GM19467 (cell line): ENCODE measurements at regions not wholly inside any gene's neighbourhood (a gene's known extent, or its start where the extent isn't known, plus 50 kb on each side); places are given as distances from the start of the nearest gene placed in this dataset.
A peak's percentile ranks its signal among the peaks of the same experiment; 100 is the strongest.
"Not testable (repeated sequence)": the region's sequence is repeated elsewhere in the genome, so short reads cannot be mapped to it uniquely, and the experiment has no call there.

ENCODE experiments used
- ATAC-seq: cut with Tn5 transposase; IDR thresholded peaks from one replicate; pipeline ENCODE4 v1.9.1; 2021; ENCODE audit warnings: mild to moderate bottlenecking, moderate library complexity; ENCODE audit not compliant: unreplicated experiment

DNA sequence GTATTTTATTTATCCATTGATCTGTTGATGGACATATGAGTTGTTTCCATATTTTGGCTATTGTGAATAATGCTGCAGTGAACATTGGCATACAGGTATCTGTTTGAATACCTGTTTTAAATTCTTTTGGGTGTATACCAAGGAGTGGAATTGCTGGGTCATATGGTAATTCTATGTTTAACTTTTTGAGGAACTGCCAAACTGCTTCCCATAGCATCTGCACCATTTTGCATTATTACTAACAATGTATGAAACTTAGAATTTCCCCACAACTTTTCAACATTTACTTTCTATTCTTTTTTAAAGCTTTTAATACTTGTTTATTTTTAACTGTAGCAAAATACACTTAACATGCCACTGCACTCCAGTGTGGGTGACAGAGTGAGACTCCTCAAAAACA, 57.0 kb upstream of the MSN start:
- ATAC-seq, result no peak

DNA sequence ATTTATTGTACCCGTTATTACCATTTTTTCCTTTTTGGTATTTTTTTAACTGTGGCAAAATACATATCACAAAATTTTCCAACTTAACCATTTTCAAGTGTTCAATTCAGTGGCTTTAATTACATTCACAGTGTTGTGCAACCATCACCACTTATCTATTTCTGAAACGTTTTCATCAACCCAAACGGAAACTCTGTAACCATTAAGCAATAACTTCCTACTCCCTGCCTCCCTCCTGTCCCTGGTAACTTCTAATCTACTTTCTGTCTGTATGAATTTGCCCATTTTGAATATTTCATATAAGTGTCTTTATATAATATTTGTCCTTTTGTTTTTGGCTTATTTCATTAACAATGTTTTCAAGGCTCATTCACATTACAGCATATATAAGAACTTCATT, 57.4 kb upstream of the MSN start:
- ATAC-seq, result no peak

DNA sequence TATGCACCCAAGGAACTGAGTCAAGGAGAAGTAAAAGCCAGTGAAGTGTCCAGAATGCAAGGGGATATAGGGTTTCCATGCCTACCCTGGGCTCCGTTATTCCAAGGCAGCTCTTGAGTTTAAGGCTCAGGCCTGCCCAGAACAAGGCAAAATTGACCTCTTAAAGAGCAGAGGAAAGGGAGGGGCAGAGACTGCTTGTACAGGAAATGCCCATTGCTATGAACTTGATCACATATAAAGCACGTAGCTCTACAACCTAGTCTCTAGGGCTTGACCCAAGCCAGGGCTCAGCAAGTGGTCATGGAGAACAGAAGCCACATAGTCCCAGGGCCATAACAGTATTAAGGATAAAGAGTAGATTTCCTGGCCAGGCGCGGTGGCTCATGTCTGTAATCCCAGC, 58.2 kb upstream of the MSN start:
- ATAC-seq, result no peak

DNA sequence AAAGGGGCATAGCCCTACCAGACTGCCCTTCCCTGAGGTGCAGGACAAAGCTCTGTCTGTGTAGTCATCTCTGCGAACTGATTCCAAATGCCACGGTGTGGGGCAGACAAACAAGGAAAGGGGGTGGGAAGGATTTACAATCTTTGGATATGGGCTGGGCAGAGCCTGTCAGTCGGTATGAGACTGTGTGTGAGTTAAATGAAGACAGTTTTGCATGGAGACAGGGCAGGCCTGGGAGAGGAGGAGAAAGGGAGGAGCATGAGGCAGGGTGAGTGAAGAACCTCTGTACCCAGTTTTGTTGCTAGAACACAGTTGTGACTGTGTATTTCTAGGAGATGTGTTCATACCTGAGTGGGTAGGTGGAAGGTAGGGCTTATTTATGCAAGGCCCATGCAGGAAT, 59.4 kb upstream of the MSN start:
- ATAC-seq, result no peak

DNA sequence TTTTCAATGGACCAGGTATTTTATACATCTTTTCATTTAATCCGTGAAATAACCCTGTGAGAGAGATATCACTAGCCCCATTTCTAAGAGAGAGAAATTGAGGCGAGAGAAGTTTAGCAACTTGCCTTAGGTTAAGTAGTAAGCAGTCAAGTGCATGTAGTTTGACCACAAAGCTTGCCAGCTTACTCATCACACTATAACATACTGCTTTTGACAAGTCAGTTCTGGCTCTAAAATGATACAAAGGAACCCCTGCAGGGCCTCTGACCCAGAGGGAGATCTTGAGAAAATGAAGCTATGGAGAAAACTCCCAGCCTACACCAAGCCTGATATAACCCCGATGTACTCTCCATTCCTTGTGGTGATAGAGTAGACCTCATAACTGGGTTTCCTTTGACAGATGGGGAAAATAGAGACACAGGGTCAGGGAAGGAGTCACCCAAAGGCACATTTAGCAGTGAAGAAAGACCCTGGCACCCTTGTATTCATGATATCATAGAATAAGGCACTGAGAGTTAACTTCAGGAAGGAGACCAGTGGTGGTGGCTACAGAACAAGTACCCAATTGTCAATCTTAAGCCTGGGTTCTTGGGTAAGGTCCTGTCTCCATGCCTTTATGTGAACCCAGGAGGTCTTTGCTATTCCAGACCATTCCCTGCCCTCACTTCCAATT, 60.2 kb upstream of the MSN start:
- no peak for ATAC-seq

DNA sequence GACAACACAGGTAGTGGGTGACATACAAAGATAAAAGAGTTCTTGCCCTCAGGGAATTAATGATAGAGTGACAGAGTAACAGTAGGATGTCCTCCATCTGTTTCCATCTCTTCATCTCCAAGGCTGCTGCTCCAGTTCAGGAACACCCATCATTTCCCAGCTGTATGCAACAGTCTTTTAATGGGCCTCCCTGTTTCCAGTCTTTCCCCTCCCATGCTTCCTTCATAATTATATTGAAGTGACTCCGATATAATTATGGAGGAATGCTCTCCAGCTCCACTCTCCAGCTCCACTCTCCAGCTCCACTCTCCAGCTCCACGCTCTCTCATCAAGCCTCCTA, 65.3 kb upstream of the MSN start:
- ATAC-seq, result no peak

DNA sequence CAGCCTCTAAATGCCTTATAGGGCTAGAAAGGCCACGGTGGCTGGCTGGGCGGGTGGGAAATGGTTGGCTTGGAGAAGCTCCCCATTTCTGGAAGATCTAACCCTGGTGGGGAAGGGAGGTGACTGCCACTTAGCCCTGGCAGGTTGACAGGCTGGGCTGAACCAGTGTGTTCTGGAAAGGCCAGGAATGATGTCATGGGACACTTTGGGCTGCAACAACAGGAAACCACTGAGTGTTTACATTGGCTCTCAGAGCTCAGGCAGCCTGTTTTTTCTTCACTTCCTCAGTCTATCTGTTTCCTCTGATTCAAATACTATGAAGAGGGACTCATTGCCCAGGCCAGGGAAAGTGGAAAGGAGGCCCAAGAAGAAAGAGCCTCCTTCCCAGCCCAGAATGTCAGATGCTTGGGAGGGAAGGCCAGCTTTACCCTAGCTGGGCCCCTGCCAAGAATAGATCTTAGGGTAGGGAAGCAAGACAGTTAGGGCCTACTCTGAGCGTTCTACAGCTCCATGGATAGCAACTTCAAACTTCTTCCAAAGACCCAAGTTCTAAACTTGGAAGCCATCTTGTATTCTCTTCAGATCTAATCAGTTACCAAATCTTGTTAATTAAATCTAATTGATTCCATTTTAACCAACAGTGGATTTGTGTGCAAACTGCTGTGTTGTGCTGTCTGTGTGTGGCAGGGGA, 65.8 kb upstream of the MSN start:
- ATAC-seq, result peak; percentile 46

DNA sequence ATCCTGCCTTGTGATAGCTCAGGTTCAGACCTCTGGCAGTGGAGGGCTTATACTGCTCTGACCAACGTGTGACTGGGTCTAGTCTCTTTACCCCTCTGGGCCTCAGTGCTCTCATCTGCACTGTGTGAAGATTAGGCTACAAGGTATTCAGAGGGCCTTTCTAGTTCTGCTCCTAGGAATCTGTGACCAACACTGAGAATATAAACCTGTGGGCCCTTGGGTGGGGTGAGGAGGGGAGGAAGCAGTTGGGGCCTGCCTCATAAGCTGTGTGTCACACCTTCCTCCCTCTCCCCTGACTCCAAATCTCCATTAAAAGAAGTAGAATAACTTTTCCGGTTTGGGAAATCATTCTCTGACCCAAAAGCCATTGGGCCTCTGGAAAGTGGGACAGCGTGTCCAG, 66.3 kb upstream of the MSN start:
- no peak for ATAC-seq

DNA sequence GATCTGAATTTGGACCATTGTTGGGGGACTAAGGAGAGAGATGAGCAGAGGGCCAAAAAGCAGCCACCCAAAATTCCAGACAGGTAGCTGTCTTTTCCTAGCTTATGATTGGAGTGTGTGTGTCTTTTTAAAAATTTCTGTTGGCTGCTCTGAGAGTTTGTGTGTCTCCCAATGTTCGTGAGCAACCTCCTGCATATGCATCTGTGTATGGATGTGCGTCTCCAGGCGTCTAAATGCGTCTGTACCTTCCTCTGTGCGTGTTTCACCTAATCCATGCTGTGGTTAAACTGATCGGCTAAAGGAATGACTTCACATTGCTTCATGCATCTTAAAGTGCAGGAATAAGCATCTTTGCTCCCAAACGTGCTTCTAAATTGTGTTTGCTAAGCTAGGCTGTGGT, 65.5 kb upstream of the LAS1L start:
- no peak for ATAC-seq

DNA sequence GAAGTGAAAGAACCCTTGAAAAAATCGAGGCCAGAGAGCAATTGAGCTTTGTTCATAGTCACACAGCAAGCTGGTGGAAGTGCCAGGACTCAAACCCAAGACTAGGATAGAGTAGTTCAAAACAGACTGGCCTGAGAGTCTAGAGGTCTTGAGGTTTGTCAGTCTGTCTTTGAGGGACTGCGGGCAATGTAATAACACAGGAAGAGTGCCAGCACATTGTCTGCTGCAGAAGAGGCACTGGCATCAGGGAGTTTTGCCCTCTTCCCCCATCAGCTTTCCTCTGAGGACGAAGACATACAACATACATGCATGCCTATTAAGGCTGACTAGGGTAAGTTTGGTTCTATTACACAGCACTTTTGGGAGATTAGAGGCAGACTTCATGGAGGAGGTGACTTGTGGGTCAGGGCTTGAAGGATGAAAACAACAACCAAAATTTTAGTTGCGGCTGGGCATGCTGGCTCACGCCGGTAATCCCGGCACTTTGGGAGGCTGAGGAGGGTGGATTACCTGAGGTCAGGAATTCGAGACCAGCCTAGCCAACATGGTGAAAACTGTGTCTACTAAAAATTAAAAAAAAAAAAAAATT, 64.1 kb upstream of the LAS1L start:
- ATAC-seq, result no peak

DNA sequence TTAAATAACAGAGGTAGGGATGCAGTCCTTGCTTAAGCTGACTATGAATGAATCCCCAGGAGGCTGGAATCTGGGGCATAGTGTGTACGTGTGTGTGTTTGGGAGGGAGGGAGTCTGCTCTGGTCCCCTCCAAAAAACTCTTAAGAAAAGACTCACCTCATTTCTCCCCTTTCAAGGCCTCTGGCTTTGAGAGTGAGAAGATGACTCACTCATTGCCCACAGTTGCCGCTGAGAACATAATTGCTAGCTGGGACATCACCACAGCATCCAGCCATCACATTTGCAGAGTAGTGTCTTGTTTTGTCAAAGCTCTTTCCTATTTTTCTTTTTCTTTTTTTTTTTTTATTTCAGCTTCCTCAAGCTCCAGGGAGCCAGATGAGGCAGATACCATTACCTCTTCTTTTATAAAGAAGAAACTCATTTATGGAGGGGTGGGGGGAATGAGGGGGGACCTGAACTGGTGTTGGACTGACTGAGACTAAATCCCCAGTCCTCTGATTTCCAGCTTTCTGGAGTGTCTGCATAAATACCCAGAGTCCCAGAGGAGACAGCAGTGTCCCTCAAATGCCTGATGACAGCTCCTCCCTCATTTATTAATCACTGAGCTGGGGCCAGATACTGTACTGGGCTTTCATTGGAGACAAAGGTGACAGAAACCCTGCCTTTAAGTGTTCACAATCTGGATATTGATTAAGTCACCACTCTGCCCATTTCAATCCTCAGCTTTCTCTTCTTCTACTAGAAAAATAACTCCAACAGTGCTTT, 61.9 kb upstream of the LAS1L start:
- ATAC-seq, result peak; percentile 44

DNA sequence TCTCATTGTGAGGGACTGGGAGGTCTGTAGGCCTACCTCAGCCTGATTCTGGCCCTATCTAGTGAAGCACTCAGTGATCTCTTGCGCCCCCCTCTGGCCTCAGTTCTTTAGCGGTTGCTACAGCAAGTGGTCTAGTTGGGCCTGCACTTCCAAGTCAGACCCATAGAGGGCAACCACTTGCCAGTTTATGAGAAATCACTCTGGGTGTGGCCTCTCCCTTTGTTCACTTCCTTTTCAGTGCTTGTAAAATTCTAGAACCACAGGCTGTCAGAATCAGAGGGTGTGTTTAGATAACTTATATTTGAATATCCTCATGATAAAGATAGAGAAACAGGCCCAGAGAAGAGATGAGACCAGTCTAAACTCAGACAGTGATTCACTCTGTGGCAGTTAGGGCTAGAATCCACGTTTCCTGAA, 60.9 kb upstream of the LAS1L start:
- peak; percentile 82 for ATAC-seq

DNA sequence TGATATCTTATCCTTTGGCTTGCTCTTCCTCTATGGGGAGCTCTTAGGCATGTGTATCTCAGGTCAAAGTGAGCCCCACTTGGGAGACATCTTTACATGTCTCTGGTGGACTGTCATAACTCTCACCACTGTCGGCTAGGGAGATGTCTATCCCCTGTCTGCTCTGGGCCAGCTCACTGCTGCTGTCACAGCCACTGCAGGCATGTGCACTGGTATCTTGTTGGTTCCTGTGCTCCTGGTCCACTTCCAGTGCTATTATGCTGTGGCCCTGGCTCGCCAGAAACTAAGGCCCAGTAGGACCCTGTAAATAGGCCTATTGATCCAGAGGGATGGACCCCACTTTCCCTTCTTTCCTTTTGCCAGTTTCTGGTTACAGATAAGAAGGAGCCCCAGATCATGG, 56.6 kb upstream of the LAS1L start:
- no peak for ATAC-seq

DNA sequence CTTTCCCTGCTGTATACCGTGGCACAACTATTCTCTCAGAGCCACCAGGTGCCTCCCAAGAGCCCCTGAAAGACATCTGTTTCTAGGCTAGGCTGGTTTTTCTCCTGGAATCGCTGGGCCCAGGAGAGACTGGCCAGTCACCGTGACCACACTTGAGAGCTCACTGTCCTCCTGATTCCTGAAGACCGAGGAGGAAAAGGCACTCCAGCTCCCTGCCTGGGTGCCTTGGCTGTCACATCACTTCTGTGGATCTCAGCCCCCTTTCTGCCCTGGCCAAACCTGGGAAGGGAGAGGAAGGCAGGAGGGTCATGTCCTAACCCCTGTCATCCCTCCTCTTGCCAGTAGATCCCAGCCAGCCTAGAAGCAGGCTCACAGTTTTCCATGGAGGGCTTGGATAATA, 54.7 kb upstream of the LAS1L start:
- no peak for ATAC-seq

DNA sequence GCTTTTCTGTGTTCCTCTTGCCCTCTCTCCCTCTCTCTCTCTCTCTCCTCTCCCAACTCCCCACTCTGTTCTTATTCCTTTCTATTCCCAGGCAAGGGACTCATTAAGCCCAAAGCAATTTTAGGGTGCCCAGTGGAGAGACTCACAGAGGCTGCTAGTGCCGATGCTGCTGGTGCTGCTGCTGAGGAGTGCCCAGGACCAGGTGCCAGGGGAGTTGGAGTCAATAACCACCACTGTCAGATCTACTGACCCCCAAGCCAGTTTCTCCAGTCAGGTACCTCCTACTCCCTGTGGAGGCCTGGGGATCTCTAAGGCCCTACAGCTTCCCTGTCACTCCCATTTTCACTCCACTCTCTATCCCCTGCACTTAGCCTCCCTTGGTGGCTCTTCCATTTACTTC, 54.2 kb upstream of the LAS1L start:
- ATAC-seq, result no peak

DNA sequence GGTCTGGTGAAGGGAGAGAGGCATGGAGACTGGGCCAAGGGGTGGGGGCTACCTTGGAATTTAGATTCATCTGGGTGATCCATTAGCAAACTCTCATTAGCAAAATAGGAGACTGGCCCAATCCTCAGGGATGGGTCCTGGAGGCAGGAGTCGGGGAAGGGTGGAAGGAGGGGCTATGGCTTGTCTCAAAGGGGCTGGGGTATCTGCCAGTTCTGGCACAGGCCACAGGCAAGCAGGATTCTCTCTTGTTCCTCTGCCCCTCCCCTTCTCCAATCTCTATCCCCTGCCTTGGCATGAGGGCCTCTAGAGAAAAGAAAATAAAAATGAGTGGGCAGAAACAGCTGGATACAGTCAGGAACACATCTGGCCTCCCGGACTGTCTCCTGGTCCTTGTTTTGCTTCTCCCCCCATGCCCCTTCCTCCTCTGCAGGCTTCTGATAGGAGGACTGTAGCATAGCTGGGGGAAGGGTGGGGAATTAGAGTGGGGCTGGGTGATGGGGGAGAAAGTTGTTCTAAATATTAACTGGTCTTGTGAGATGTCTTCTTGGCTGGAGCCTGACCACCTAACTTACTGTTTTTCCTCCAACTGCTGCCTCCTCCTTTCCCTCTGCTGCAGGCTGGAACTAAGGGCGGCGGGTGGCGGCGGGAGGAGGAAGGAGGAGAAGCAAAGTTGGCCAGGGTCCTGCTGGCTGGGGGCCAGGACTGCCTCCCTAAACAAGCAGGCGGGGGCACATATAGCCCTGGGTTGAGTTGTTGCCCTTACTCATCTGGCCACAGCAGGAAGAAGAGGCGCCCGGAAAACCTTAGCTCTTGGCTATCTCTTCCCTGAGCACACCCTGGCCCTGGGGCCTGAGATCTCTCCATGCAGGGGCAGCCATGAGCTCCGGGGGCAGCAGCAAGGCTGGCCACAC, 53.3 kb upstream of the LAS1L start:
- ATAC-seq, result no peak

DNA sequence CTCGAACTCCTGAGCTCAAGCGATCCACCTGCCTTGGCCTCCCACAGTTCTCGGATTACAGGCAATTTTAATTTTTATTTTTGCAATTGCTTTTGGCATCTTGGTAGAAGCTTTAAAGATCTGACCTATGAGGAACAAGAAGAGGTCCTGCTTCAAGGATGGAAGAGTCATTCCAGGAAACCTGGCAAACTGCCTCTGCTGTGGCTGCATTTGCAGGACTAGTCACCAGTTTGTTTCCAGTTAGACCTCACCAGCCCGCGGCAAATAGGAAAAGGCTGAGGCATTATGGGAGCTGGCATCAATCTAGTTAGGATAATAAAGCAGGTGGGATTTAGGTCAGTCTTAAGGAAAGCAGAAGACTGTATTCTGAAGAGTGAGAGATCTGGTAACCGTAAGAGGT, 51.9 kb upstream of the LAS1L start:
- ATAC-seq, result no peak

DNA sequence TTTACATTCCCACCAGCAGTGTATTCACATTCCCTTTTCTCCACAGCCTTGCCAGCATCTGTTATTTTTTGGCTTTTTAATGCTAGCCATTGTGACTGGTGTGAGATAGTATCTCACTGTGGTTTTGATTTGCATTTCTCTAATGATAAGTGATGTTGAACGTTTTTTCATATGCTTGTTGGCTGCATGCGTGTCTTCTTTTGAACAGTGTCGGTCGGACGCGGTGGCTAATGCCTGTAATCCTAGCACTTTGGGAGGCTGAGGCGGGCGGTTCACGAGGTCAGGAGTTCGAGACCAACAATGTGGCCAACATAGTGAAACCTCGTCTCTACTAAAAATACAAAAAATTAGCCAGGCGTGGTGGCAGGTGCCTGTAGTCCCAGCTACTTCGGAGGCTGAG, 50.6 kb upstream of the LAS1L start:
- ATAC-seq, result not testable (repeated sequence)
